GM19455 (cell line): ENCODE measurements at regions not wholly inside any gene's neighbourhood (a gene's known extent, or its start where the extent isn't known, plus 50 kb on each side); places are given as distances from the start of the nearest gene placed in this dataset.

Experiments used
- ATAC-seq: cut with Tn5 transposase; IDR thresholded peaks from one replicate; pipeline ENCODE4 v1.9.1; 2021; ENCODE audit not compliant: unreplicated experiment

DNA sequence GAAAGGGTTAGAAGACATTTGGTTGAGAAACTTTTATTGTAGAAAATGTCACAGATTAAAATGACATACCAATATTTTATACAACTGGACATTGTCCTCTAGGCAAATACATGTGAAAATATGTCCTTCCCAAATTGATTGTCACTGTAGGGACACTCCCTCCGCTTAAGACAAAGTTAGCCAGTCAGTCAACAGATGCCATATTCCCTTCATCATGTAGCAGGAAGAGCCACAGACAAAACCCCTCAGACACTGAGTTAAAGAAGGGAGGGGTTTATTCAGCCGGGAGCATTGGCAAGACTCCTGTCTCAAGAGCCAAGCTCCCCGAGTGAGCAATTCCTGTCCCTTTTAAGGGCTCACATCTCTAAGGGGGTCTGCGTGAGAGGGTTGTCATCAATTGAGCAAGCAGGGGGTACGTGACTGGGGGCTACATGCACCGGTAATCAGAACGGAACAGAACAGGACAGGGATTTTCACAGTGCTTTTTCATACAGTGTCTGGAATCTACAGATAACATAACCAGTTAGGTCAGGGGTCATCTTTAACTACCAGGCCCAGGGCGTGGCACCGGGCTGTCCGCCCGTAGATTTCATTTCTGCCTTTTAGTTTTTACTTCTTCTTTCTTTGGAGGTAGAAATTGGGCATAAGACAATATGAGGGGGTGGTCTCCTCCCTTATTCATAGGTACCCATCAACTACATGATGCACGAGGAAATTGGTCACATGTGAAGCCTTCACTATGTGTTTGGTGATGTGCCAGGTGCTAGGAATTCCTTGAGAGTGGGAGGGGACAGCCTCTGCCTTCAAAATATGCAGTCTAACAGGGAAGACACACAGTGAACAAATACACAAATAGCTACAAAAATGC lies 155.7 kb upstream of the CDYL start:
- ATAC-seq: no peak

DNA sequence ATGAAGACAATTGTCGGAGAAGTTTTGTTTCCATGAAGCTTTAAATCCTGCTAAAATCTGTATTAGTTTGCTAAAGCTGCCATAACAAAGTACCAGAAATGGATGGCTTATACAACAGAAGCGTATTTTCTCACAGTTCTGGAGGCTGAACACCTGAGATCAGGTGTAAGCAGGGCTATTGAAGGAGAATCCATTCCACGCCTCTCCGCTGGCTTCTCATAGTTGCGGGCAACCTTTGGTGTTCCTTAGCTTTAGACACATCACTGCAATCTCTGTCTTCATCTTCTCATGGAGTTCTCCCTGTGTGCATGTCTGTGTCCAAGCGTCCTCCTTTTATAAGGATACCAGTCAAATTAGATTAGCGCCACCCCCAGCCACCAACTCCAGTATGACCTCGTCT lies 159.9 kb upstream of the CDYL start:
- ATAC-seq: no peak

DNA sequence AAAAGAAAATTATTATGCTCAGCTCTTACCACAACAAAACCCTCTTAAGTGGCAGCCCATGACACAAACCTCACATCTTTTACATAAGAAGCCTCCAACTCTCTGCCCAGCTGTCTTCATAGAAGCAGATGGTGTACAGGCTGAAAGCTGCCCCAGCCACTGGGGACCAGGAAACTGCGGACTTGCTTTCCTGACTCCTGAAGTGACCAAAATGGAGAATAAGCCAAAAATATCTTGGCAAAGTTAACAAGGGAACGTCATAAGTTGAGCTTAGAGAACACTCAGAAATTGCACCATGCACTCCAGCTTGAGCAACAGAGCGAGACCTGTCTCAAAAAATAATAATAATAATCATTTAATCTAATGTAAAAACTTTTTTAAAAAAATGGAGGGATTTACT lies 160.3 kb upstream of the CDYL start:
- no peak for ATAC-seq

DNA sequence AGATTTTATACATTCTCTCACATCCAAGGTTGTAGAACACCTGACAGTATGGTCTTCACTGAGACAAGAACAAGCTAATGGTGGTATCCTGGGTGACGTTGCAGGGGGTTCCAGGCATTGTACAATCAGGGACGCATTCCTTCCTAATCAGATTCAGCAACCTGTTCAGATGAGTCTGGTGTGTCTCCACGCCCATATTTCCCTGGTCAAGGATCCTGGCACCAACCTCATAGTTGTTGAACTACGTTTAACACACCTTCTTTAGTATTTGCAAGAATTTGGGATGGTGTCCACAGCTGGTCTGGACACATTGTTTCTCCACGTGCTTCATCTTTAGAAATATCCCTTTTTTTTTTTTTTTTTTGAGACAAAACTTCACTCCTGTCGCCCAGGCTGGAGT lies 161.0 kb upstream of the CDYL start:
- ATAC-seq: no peak

DNA sequence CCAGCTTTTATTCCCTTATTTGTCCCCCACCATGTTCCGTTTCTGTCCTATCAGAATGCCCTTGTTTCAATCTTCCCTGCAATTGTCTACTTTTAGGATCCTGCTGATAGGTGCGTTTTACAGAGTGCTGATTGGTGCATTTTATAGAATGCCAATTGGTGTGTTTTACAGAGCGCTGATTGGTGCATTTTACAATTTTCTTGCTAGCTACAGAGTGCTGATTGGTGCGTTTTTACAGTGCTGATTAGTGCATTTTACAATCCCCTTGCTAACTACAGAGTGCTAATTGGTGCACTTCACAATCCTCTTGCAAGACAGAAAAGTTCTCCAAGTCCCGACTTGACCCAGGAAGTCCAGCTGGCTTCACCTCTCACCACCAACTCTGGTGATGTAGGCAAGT lies 161.6 kb upstream of the CDYL start:
- ATAC-seq: no peak

DNA sequence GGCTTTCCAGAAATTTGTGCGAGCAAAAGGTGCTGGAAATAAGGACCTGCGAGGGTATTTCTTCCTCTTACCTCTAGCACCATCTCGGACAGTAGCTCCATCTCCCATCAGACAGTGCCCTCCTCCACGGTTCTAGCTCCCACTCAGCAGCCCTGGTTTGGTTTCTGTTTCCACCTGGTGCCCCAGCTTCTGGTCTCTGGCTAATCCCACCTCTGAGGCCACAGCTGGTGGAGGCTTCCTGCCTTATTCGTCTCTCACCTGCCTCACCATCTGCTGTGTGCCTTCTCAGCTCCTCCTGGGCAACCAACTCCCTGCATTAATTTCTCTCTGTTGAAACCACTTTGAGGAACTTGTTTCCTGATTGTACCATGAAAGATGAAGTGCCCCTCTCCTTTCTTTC lies 162.4 kb upstream of the CDYL start:
- ATAC-seq: no peak

DNA sequence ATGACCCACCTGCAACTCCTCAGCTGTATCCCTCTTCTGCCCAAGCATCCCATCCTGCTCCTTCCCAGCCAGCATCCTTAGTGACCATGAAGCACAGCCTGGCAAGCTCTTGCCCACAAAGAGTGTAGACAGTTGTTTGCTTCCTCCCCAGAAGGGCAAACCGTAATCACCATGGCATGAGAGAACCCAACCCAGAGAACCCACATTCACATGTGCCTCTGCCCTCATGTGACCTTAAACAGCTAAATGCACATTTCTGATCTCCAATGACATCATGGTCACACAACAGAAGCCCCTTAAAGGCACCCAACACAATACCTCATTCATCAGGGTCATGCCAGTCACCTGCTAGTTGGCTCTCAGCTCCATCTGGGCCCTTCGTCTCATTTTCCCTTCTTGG lies 162.8 kb upstream of the CDYL start:
- ATAC-seq: no peak

DNA sequence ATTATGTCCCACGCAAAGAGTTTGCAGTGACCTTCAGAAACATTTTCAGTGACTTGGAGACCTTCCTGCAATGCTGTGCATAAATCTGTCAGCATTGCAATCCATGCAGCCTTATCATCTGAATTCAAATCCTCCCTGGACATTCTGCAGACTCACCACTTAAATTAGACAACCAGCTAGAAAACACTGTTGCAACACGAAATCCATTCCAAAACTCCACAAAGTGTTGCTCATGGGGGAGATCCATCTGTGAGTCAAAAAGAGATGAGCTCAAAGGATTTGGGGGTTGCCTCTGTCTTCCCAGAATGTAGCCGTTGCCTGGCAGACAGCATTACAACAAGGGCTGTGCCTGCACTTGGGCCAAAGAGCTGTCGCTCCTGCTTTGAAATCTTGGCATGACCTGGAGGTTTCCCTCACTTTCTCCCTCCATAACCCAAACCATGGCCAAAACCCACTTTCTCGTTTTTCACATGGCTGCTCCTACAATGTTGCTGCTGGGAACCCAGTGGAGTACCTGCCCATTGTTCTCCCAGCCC lies 163.5 kb upstream of the CDYL start:
- ATAC-seq: no peak

DNA sequence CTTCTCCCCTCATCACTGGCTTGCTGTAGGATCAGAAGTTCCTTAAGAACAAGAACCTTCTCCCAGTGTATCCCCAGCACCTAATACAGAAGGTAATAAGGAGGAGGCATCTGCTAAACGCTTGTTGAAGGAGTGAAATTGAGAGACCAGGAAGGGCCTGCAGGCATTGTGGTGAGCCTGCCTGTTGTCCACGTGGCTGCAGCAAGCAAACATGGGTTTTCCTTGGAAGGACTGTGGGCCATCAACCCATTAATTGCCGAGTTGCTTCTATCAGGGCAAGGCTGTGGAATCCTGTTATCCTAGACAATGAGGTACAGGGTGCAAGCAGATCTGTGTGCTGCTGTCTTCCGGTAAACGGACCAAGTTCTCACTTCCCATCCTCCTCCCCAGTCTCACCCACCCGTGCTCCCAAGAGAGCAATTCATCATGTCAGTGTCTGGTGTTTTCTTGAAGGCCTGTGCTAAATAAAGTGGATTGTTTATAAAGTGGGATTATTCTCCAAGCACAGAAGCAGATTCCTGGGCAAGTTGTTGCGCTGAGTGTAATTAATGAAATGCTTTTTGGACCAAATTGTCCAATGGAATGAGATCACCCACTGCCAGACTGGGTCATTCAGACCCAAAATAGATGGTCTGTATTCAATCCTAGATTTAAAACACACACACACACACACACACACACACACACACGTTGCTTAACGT lies 164.6 kb upstream of the CDYL start:
- no peak for ATAC-seq

DNA sequence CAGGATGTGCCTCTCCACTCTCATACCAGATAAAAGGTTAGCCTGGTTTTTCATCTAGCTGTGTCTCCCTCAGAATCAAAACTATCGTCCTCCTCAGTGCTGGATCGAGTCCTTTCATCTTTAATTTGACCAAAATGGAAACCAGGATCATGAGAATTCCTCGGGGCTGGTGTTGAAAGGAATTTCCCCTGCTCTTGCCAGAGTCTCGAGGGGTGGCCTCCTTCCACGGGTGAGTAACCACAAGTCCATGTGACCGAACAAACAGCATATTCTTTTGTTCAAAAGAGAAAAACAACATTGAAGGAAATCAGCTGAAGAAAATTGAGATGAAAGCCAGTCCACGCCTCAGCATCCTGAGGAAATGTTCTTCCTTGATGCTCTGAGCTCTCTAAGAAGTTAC lies 165.9 kb upstream of the CDYL start:
- ATAC-seq: no peak

DNA sequence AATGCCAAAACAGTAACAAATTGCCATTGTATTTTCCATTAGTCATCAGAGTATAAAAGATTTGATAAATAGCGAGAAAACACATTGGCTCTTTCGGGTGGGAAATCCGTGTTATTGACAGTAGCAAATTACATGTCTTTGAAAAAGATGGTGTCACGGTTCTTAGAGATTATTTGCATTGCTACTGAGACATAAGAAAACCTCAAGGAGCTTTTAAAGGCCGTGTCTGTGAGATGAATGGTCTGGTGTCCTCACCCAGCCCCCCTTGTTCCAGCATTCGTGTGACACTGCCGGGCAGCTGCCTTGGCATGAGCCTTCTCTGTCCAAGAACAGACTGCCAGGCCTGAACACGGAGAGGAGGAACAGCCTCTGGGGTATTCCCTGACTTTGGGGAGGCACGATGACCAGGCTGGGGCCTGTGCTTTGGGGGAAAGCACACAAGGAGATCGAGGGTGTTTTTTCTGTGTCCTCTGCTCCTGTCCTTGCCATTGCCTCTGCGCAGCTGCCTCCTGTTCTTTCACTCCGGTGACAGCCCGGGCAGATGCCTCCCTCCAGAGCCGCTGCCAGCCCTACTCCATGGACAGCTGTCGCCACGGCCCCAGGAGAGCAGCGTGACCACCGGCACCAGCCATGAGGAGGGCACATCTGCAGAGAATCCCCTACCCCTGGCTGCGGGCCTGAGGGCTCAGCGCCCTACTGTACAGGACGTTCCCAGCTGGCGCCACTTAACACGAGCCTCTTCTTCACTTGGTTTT lies 167.7 kb upstream of the CDYL start:
- no peak for ATAC-seq

DNA sequence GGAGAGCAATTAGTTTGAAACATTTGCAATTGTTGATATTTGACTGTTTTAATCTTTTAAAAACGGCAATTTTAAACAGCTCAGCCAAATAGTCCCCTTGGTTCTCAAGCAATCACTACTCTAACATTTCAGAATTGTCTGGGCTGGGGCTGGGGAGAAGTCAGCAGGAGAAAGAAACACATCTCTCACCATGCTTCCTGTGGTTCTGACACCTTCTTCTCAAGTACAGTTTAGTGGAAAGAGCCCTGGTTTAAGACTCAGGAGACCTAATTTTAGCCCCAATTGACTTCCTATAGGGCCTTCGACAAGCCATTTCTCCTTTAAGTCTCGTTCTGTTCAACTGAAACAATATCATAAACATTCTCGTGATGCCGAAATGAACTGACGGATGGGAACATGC lies 168.4 kb upstream of the CDYL start:
- ATAC-seq: no peak

DNA sequence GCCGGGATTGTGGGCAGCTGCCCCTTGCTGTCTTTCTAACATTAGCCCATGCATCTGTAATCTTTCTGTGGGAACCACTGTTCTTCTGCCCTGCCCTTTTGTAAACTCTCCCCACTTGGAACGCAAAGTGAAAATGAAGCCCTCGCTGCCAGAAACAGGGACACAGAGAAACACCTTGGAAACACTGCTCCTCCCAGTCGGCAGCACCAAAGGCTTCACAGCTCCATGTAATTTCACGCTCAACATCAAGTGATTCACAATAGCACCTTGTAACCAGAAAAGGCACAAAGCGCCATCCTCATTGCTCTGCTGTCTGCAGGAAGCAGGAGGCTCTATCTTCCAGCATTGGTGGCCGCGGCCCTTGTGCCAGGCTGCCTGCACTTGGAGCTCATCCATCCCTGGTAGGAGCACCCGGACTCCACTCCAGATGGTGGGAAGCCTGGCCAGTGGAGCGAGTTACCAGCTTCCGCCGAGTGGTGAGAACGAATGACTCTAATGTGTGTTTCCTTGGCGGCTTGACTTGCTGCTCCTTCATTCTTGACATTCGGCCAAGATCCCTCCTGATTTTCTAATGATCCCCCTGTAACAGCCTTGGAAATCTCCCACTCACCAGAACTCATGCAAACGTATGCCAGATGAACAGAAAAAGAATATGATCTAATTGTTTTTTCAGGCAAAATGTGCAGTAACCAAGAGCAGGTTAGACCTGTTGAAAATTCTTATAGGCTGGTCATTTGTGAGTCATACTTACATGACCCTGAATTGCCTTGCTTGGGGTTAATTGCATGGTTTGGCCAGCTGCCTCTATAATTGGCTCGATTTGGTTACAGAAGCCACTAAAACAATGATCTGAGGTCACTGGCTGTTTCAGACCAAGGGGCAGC lies 169.1 kb upstream of the CDYL start:
- no peak for ATAC-seq

DNA sequence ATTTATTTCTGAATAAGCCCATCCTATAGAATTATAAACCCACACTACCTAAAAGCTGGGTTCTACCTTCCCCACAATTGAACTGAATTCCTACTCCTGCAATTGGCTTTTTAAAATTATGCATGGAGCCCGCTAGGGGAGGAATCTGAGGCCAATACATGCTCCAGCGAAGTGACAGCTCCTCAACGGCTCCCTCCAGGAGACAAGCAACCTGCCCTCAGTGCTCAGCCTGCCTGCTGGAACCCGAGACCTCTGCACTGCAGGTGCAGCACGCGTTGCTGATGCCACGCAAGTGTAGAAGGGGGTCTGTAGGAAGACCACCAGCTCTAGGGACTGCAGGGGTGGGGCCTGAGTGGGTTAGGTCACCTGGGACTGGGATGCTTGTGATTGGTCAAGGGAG lies 170.2 kb upstream of the CDYL start:
- ATAC-seq: no peak

DNA sequence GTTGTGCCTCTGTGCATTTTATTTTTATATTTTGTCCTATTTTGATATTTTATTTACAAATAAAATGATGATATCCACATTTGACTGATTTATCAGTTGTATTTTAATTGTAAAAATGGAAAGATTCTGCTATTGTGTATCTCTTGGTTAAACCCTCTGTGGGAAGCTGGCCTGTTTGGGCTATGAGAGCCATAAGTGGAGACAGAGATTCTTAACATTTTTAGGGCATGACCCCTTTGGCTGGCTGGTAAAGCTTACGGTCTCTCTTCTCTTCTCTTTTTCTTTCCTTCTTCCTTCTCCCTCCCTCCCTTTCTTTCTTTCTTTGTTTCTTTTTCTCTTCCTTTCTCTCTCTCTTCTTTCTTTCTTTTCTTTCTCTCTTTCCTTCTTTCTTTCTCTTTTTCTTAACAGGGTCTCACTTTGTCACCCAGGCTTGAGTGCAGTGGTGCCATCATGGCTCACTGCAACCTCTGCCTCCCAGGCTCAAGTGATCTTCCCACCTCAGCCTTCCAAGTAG lies 172.3 kb upstream of the CDYL start:
- ATAC-seq: no peak

DNA sequence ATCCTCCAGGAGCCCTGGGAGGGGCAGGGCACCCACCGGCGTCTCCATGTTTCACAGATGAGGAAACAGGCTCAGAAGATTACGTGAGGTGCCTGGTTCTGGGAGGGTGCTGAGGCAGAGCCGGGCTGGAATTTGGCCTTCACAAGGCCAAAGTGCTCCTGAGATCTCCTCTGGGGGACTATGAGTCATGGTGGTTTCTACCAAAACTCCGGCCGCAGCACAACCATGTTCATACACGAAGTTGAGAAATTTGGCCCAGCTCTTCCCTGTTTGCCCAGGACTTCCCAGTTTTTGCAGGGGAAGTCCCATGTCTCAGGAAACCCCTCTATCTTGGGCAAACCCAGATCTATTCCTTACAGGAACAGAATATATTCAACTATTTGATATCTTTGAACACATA lies 172.9 kb upstream of the CDYL start:
- ATAC-seq: no peak

DNA sequence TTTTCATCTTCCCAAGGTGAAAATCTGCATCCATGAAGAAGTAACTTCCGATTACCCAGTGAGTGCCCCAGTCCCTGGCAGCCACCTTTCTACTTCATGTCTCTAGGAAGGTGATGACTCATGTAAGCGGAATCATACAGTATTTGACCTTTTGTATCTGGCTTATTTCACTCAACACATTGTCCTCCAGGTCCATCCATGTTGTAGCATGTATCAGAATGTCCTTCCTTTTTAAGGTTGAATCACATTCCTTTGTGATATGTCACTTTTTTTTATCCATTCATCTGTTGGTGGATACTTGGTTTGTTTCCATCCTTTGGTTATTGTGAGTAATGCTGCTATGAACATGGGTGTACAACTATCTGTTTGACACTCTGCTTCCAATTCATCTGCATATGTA lies 176.3 kb upstream of the CDYL start:
- ATAC-seq: no peak

DNA sequence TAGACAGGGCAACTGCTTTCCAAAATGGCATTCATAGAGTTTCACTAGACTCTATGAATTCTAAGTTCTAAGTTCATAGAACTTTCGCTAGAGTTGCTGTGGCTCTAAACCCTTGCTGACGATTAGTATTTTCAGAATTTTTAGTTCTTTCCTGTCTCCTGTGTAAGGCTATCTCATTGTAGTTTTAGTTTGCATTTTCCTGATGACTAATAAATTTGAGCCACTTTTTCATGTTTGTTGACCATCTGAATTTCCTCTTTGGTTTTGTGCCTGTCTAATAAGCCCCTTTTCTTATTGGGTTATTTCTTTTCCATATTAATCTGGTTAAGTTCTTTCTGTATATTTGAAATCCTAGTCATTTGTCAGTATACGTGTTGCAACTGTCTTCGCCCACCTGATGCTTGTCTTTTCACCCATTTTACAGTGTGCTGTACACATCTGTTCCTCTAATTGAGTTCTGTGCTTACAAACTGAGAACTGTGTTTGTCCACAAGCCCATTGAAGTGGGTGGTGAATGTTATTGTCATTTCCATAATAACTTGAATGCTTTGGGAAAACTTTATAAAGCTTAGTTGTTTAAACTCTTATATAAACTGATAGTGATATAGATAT lies 177.7 kb upstream of the CDYL start:
- no peak for ATAC-seq

DNA sequence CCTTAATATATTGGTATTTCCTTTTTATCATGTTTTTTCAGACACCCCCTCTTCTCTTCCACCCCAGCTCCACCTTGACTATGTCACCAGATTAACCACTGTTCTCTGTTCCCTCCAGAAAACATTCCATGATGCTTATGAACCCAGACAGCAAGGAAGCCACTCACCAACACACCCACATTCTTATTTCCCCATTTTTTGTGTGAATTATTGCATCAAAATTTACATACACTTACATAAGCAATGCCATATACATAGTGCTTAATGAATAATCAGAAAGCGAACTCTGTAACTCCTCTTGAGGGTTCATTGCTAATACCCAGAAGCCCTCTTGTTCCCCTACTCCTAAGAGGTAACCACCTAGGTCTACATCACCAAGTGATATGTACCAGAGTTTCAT lies 182.3 kb upstream of the CDYL start:
- ATAC-seq: no peak

DNA sequence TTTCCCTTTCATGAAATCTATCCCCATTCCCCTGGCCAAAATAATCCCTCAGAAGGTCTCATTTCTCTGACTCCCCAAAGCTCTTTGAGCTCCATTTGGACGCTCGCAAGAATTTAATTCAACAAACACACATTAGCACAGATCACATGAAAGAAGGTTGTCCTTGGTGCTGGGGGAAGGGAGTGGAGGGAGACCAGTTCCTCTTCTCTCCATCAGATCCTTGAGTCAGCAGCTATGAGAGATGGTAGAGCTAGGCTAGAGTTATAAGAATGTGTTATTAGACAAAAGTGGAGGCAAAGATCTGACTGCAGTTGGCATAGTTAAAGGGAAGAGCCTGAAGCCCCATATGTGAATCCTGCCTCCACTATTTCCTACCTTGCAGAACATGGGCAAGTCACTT lies 184.2 kb upstream of the CDYL start:
- no peak for ATAC-seq
